A673 (cell line): ENCODE measurements at regions not wholly inside any gene's neighbourhood (a gene's known extent, or its start where the extent isn't known, plus 50 kb on each side); places are given as distances from the start of the nearest gene placed in this dataset.

ENCODE experiments used
- BruUV-seq: library from RNA; stranded (reverse); fragments of 400-500 nt; replicated peaks from 2 replicates; lab custom pipeline; 2021; lab: Mats Ljungman, UMichigan
- CTCF ChIA-PET: fragments of 300-600 bp; sonication (Branson Sonifier 250); formaldehyde crosslinking; loops from one replicate; lab custom pipeline; 2022; ENCODE audit warnings: antibody characterized with exemption; lab: Charles Lee
- POLR2A ChIA-PET: fragments of 300-600 bp; sonication (Branson Sonifier 250); formaldehyde crosslinking; loops from one replicate; lab custom pipeline; 2022; ENCODE audit warnings: antibody characterized with exemption; ENCODE audit not compliant: low non-redundant PET; lab: Charles Lee
- DNase-seq: peaks from one replicate; pipeline ENCODE4 v3.0.0-alpha.2; 2015; ENCODE audit warnings: low spot score
- H3K27ac ChIP-seq: fragments of 200-600 bp; sonication (generic); 2 replicates; pipeline ENCODE4 v1.5.1; 2016; ENCODE audit warnings: mixed run types, low read depth, mild to moderate bottlenecking, mixed read lengths, antibody characterized with exemption, low read length; ENCODE audit not compliant: poor library complexity, severe bottlenecking
- H3K27me3 ChIP-seq: fragments of 200-600 bp; sonication (generic); replicated peaks from 2 replicates; pipeline ENCODE4 v1.6.1; 2017; ENCODE audit warnings: mixed run types, low read depth, mild to moderate bottlenecking, mixed read lengths, antibody characterized with exemption, low read length; ENCODE audit not compliant: insufficient read depth, poor library complexity
- H3K36me3 ChIP-seq: fragments of 200-600 bp; sonication (generic); 2 replicates; pipeline ENCODE4 v1.6.1; 2016; ENCODE audit warnings: mixed run types, mild to moderate bottlenecking, mixed read lengths, antibody characterized with exemption, low read length; ENCODE audit not compliant: insufficient read depth, poor library complexity, severe bottlenecking
- H3K4me1 ChIP-seq: fragments of 200-600 bp; sonication (generic); 2 replicates; pipeline ENCODE4 v1.6.1; 2017; ENCODE audit warnings: mixed run types, mild to moderate bottlenecking, mixed read lengths, antibody characterized with exemption, low read length; ENCODE audit not compliant: insufficient read depth, poor library complexity, severe bottlenecking
- H3K4me3 ChIP-seq: fragments of 200-600 bp; sonication (generic); 2 replicates; pipeline ENCODE4 v1.5.1; 2016; ENCODE audit warnings: low read depth, mixed run types, mild to moderate bottlenecking, mixed read lengths, low read length; ENCODE audit not compliant: poor library complexity, severe bottlenecking
- H3K9me3 ChIP-seq: fragments of 200-600 bp; sonication (generic); 2 replicates; pipeline ENCODE4 v1.6.1; 2016; ENCODE audit warnings: mixed run types, low read depth, mild to moderate bottlenecking, mixed read lengths, antibody characterized with exemption, low read length; ENCODE audit not compliant: poor library complexity, severe bottlenecking
- EZH2 ChIP-seq: fragments of 200-600 bp; sonication (generic); IDR thresholded peaks from 2 replicates; pipeline ENCODE4 v1.6.1; 2017; ENCODE audit warnings: borderline replicate concordance, low read depth, mild to moderate bottlenecking, mixed read lengths, antibody characterized with exemption, low read length; ENCODE audit not compliant: poor library complexity, severe bottlenecking
- intact Hi-C: fragments of 100-400 bp; cut with micrococcal nuclease; formaldehyde crosslinking; loops from one replicate; pipeline ENCODE4 v1.10.0; 2022; ENCODE audit not compliant: unreplicated experiment
- TF ChIP-seq, protein P1 (sequence below): fragments of 300-800, 200-600 bp; sonication (generic); conservative IDR thresholded peaks from 2 replicates; pipeline ENCODE4 v1.5.1; 2017; ENCODE audit warnings: low read depth, mild to moderate bottlenecking, antibody characterized with exemption, low read length, moderate library complexity, mixed read lengths

DNA sequence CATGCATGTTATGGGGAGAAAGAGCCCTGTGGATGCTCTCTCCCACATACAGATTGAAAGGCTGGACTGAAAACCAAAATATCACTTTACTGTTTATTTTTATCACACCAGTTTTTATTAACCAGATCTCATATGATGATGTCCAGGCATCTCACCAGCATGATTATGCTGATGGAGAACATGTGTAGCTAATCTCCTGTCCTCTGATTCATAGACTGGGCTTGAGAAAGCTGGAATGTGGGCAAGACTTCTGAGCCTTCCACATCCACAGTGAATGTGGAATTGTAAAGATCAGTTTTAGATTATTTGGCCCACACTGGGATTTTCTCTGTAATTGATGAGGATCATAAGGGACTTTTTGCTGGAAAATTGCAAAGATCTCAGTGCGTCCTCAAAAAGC is 137.9 kb downstream of the ICOS start:
- Histone ChIP-seq H3K4me1 (peaks cover 3% of the 10 kb centered on the region), H3K36me3 (no peaks in the 10 kb centered on the region), H3K27ac (no peak overlapping the region), H3K27me3 (no peaks in the 10 kb centered on the region), H3K4me3 (no peak overlapping the region), H3K9me3 (no peaks in the 10 kb centered on the region)
- CTCF ChIA-PET = no interaction called here
- intact Hi-C loops = no loop called here
- TF ChIP-seq, protein P1, sequence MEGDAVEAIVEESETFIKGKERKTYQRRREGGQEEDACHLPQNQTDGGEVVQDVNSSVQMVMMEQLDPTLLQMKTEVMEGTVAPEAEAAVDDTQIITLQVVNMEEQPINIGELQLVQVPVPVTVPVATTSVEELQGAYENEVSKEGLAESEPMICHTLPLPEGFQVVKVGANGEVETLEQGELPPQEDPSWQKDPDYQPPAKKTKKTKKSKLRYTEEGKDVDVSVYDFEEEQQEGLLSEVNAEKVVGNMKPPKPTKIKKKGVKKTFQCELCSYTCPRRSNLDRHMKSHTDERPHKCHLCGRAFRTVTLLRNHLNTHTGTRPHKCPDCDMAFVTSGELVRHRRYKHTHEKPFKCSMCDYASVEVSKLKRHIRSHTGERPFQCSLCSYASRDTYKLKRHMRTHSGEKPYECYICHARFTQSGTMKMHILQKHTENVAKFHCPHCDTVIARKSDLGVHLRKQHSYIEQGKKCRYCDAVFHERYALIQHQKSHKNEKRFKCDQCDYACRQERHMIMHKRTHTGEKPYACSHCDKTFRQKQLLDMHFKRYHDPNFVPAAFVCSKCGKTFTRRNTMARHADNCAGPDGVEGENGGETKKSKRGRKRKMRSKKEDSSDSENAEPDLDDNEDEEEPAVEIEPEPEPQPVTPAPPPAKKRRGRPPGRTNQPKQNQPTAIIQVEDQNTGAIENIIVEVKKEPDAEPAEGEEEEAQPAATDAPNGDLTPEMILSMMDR = no peak
- no peak for TF ChIP-seq EZH2
- POLR2A ChIA-PET = no interaction called here
- DNase-seq = no peak
- BruUV-seq = no TSS peak

DNA sequence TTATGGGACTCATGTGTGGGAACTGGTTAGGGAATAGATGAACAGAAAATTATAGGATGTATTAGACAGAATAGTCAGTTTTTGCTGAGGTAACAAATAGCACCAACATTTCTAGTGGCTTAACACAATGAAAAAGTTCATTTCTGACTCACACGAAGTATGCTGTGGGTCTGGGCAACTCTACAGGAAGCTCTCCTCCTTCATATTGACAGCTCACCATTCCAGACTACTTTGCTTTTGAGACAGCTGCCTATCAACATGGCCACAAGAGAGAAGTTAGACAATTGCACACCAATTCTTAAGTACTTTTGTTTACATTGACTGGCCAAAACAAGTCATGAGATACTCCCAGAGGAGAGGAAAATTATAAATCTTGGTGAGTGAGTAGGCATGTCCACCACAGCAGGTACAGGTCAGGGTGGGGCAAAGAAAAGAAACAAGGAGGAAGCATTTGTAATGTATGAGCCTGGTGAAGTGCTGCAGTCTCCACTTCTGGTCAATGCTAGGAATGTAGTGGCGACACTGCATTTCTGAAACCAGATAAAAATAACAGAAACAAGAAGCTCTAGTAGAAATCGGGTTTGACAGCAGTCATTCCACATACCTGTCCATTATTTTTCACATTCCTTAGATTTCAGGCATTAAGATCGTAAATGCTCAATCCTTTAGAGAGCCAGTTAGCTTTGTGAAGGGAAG is 141.6 kb downstream of the ICOS start:
- intact Hi-C loops = no loop called here
- ChIA-PET POLR2A (no interaction called here), CTCF (no interaction called here)
- Histone ChIP-seq H3K27ac (no peak overlapping the region), H3K4me3 (no peak overlapping the region), H3K27me3 (no peaks in the 10 kb centered on the region), H3K9me3 (no peaks in the 10 kb centered on the region), H3K36me3 (no peaks in the 10 kb centered on the region), H3K4me1 (no peaks in the 10 kb centered on the region)
- TF ChIP-seq, protein P1 = no peak
- TF ChIP-seq EZH2 = no peak
- no TSS peak for BruUV-seq
- DNase-seq = no peak

DNA sequence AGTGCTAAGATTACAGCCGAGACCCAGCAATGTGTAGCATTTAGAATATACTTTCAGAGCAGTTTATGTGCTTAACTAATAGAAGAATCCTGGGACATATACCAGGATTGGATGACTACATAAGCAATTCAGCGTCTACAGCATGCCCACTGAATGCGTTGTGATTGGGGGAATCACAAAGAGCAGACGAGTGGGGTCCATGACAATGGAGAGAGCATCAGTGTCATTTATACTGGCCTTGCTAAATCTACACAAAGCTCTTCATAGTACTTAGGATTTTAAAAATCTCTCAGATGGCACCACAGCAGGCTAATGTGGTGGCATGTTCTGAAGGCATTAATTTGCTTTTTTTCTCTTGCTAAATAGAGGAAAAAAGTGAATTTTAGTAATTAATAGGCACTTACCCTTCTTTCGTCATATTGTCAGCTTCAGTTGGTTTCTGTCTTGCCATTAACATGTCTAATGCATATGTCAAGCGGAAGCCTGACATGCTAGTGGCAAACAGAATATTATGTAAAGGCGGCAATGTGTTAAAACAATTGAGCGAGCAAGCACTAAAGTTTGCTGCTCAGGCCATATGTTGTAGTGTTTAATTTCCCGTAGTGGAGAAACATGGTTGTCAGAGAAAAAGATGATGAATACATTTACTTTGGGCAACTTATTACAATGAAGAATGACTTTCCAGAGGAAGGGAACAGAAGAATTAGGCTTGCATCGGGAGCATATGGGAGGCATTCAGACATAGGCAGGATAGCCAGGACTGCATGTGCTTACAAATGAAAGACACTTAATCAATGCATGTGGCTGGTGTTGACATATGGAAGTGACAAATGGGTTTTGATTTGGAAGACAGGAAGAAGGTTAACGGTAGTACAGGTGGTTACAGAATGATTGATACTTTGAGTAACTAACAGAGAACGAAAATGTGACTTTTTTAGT is 145.2 kb downstream of the ICOS start:
- no peak for TF ChIP-seq EZH2
- TF ChIP-seq, protein P1 = no peak
- Histone ChIP-seq H3K27me3 (no peaks in the 10 kb centered on the region), H3K4me3 (no peak overlapping the region), H3K4me1 (no peaks in the 10 kb centered on the region), H3K27ac (no peak overlapping the region), H3K9me3 (no peaks in the 10 kb centered on the region), H3K36me3 (no peaks in the 10 kb centered on the region)
- no TSS peak for BruUV-seq
- ChIA-PET POLR2A (no interaction called here), CTCF (no interaction called here)
- intact Hi-C loops = no loop called here
- no peak for DNase-seq
